ENCODE measurements at regions not wholly inside any gene's neighbourhood (a gene's known extent, or its start where the extent isn't known, plus 50 kb on each side); places are given as distances from the start of the nearest gene placed in this dataset.

GRCh38 chr1:157410457-157410856 lies 141.9 kb downstream of the FCRL5 start:
- Histone ChIP-seq H3K9ac (ENCODE audit: low read depth, low read length) (no peak overlapping the region), H3K27me3 (ENCODE audit: control insufficient read depth, insufficient read depth, low read length) (no peaks in the 10 kb centered on the region), H3K9me3 (ENCODE audit: control insufficient read depth, insufficient read depth, low read length) (no peaks in the 10 kb centered on the region)

GRCh38 chr1:157409927-157410326 lies 142.4 kb downstream of the FCRL5 start:
- H3K9ac ChIP-seq (ENCODE audit: low read depth, low read length) = no peak overlapping the region
- H3K4me3 ChIP-seq (ENCODE audit: low read depth, low read length) = no peak overlapping the region
- H3K27ac ChIP-seq (ENCODE audit: low read depth, low read length) = no peak overlapping the region
- H3K36me3 ChIP-seq (ENCODE audit: control insufficient read depth, insufficient read depth, low read length) = no peaks in the 10 kb centered on the region
- H3K9me3 ChIP-seq (ENCODE audit: control insufficient read depth, insufficient read depth, low read length) = no peaks in the 10 kb centered on the region
- H3K27me3 ChIP-seq (ENCODE audit: control insufficient read depth, insufficient read depth, low read length) = no peaks in the 10 kb centered on the region
- H3K4me1 ChIP-seq (ENCODE audit: control insufficient read depth, insufficient read depth, low read length) = no peaks in the 10 kb centered on the region

More at GRCh38 chr1:157410457-157410856, 141.9 kb downstream of the FCRL5 start:
- H3K4me1 ChIP-seq (ENCODE audit: control insufficient read depth, insufficient read depth, low read length) = no peaks in the 10 kb centered on the region
- no peak overlapping the region for H3K27ac ChIP-seq (ENCODE audit: low read depth, low read length)
- no peak overlapping the region for H3K4me3 ChIP-seq (ENCODE audit: low read depth, low read length)
- no peaks in the 10 kb centered on the region for H3K36me3 ChIP-seq (ENCODE audit: control insufficient read depth, insufficient read depth, low read length)

- Histone ChIP-seq H3K27me3 (ENCODE audit: control insufficient read depth, insufficient read depth, low read length) (no peaks in the 10 kb centered on the region), H3K9ac (ENCODE audit: low read depth, low read length) (no peak overlapping the region), H3K9me3 (ENCODE audit: control insufficient read depth, insufficient read depth, low read length) (no peaks in the 10 kb centered on the region), H3K4me1 (ENCODE audit: control insufficient read depth, insufficient read depth, low read length) (0 out of 2 replicates have a peak, but pooled peaks cover 5% of the 10 kb centered on the region), H3K4me3 (ENCODE audit: low read depth, low read length) (no peak overlapping the region), H3K36me3 (ENCODE audit: control insufficient read depth, insufficient read depth, low read length) (no peaks in the 10 kb centered on the region), H3K27ac (ENCODE audit: low read depth, low read length) (no peak overlapping the region)
These were observed 144.3 kb downstream of the FCRL5 start for GRCh38 chr1:157407917-157408525.

- 0 out of 2 replicates have a peak, but pooled peaks cover 5% of the 10 kb centered on the region for H3K4me1 ChIP-seq (ENCODE audit: control insufficient read depth, insufficient read depth, low read length)
- H3K9ac ChIP-seq (ENCODE audit: low read depth, low read length) = no peak overlapping the region
- H3K36me3 ChIP-seq (ENCODE audit: control insufficient read depth, insufficient read depth, low read length) = no peaks in the 10 kb centered on the region
These were observed 144.9 kb downstream of the FCRL5 start for GRCh38 chr1:157407367-157407766.

GRCh38 chr1:157405662-157406061 lies 146.7 kb downstream of the FCRL5 start:
- Histone ChIP-seq H3K4me3 (ENCODE audit: low read depth, low read length) (no peak overlapping the region), H3K27ac (ENCODE audit: low read depth, low read length) (no peak overlapping the region), H3K4me1 (ENCODE audit: control insufficient read depth, insufficient read depth, low read length) (0 out of 2 replicates have a peak, but pooled peaks cover 5% of the 10 kb centered on the region), H3K36me3 (ENCODE audit: control insufficient read depth, insufficient read depth, low read length) (no peaks in the 10 kb centered on the region), H3K9me3 (ENCODE audit: control insufficient read depth, insufficient read depth, low read length) (no peaks in the 10 kb centered on the region), H3K9ac (ENCODE audit: low read depth, low read length) (no peak overlapping the region), H3K27me3 (ENCODE audit: control insufficient read depth, insufficient read depth, low read length) (no peaks in the 10 kb centered on the region)

More at GRCh38 chr1:157407367-157407766, 144.9 kb downstream of the FCRL5 start:
- H3K27me3 ChIP-seq (ENCODE audit: control insufficient read depth, insufficient read depth, low read length) = no peaks in the 10 kb centered on the region
- H3K27ac ChIP-seq (ENCODE audit: low read depth, low read length) = no peak overlapping the region
- H3K4me3 ChIP-seq (ENCODE audit: low read depth, low read length) = no peak overlapping the region
- no peaks in the 10 kb centered on the region for H3K9me3 ChIP-seq (ENCODE audit: control insufficient read depth, insufficient read depth, low read length)

GRCh38 chr1:157404614-157405013 lies 147.7 kb downstream of the FCRL5 start:
- Histone ChIP-seq H3K9me3 (ENCODE audit: control insufficient read depth, insufficient read depth, low read length) (no peaks in the 10 kb centered on the region), H3K27ac (ENCODE audit: low read depth, low read length) (no peak overlapping the region), H3K4me3 (ENCODE audit: low read depth, low read length) (no peak overlapping the region), H3K36me3 (ENCODE audit: control insufficient read depth, insufficient read depth, low read length) (no peaks in the 10 kb centered on the region), H3K27me3 (ENCODE audit: control insufficient read depth, insufficient read depth, low read length) (no peaks in the 10 kb centered on the region), H3K4me1 (ENCODE audit: control insufficient read depth, insufficient read depth, low read length) (0 out of 2 replicates have a peak, but pooled peaks cover 5% of the 10 kb centered on the region), H3K9ac (ENCODE audit: low read depth, low read length) (no peak overlapping the region)

- Histone ChIP-seq H3K9me3 (ENCODE audit: control insufficient read depth, insufficient read depth, low read length) (no peaks in the 10 kb centered on the region), H3K4me1 (ENCODE audit: control insufficient read depth, insufficient read depth, low read length) (0 out of 2 replicates have a peak, but pooled peaks cover 5% of the 10 kb centered on the region), H3K27me3 (ENCODE audit: control insufficient read depth, insufficient read depth, low read length) (no peaks in the 10 kb centered on the region), H3K9ac (ENCODE audit: low read depth, low read length) (no peak overlapping the region), H3K27ac (ENCODE audit: low read depth, low read length) (no peak overlapping the region), H3K4me3 (ENCODE audit: low read depth, low read length) (no peak overlapping the region), H3K36me3 (ENCODE audit: control insufficient read depth, insufficient read depth, low read length) (no peaks in the 10 kb centered on the region)
These were observed 148.2 kb downstream of the FCRL5 start for GRCh38 chr1:157404063-157404501.

- Histone ChIP-seq H3K9me3 (ENCODE audit: control insufficient read depth, insufficient read depth, low read length) (no peaks in the 10 kb centered on the region), H3K9ac (ENCODE audit: low read depth, low read length) (no peak overlapping the region), H3K4me3 (ENCODE audit: low read depth, low read length) (no peak overlapping the region), H3K36me3 (ENCODE audit: control insufficient read depth, insufficient read depth, low read length) (no peaks in the 10 kb centered on the region), H3K4me1 (ENCODE audit: control insufficient read depth, insufficient read depth, low read length) (peaks cover 8% of the 10 kb centered on the region; the same call in 1 of the 2 replicates), H3K27ac (ENCODE audit: low read depth, low read length) (no peak overlapping the region), H3K27me3 (ENCODE audit: control insufficient read depth, insufficient read depth, low read length) (no peaks in the 10 kb centered on the region)
These were observed 148.7 kb downstream of the FCRL5 start for GRCh38 chr1:157403608-157404007.

- Histone ChIP-seq H3K27me3 (ENCODE audit: control insufficient read depth, insufficient read depth, low read length) (no peaks in the 10 kb centered on the region), H3K4me3 (ENCODE audit: low read depth, low read length) (no peak overlapping the region), H3K36me3 (ENCODE audit: control insufficient read depth, insufficient read depth, low read length) (no peaks in the 10 kb centered on the region), H3K4me1 (ENCODE audit: control insufficient read depth, insufficient read depth, low read length) (peaks cover 11% of the 10 kb centered on the region; the same call in 1 of the 2 replicates), H3K27ac (ENCODE audit: low read depth, low read length) (no peak overlapping the region), H3K9ac (ENCODE audit: low read depth, low read length) (no peak overlapping the region), H3K9me3 (ENCODE audit: control insufficient read depth, insufficient read depth, low read length) (no peaks in the 10 kb centered on the region)
These were observed 149.1 kb downstream of the FCRL5 start for GRCh38 chr1:157403203-157403602.

- Histone ChIP-seq H3K4me3 (ENCODE audit: low read depth, low read length) (no peak overlapping the region), H3K27me3 (ENCODE audit: control insufficient read depth, insufficient read depth, low read length) (no peaks in the 10 kb centered on the region), H3K36me3 (ENCODE audit: control insufficient read depth, insufficient read depth, low read length) (no peaks in the 10 kb centered on the region)
These were observed 151.5 kb downstream of the FCRL5 start for GRCh38 chr1:157400766-157401165.

GRCh38 chr1:157399984-157400382 lies 152.3 kb downstream of the FCRL5 start:
- Histone ChIP-seq H3K9ac (ENCODE audit: low read depth, low read length) (no peak overlapping the region), H3K4me3 (ENCODE audit: low read depth, low read length) (no peak overlapping the region), H3K9me3 (ENCODE audit: control insufficient read depth, insufficient read depth, low read length) (no peaks in the 10 kb centered on the region), H3K27me3 (ENCODE audit: control insufficient read depth, insufficient read depth, low read length) (no peaks in the 10 kb centered on the region), H3K27ac (ENCODE audit: low read depth, low read length) (no peak overlapping the region), H3K36me3 (ENCODE audit: control insufficient read depth, insufficient read depth, low read length) (no peaks in the 10 kb centered on the region), H3K4me1 (ENCODE audit: control insufficient read depth, insufficient read depth, low read length) (peaks cover 11% of the 10 kb centered on the region; the same call in 1 of the 2 replicates)

More at GRCh38 chr1:157400766-157401165, 151.5 kb downstream of the FCRL5 start:
- Histone ChIP-seq H3K27ac (ENCODE audit: low read depth, low read length) (no peak overlapping the region), H3K9ac (ENCODE audit: low read depth, low read length) (no peak overlapping the region), H3K4me1 (ENCODE audit: control insufficient read depth, insufficient read depth, low read length) (peaks cover 11% of the 10 kb centered on the region; the same call in 1 of the 2 replicates), H3K9me3 (ENCODE audit: control insufficient read depth, insufficient read depth, low read length) (no peaks in the 10 kb centered on the region)
